ENCODE measurements at regions not wholly inside any gene's neighbourhood (a gene's known extent, or its start where the extent isn't known, plus 50 kb on each side); places are given as distances from the start of the nearest gene placed in this dataset.
A peak's percentile ranks its signal among the peaks of the same experiment; 100 is the strongest.

- no peak for DNase-seq (ENCODE audit: extremely low spot score)
- no peak for TF ChIP-seq FOXM1 (IDR thresholded peaks at IDR 0.05; ENCODE audit: borderline replicate concordance)
- no peak for TF ChIP-seq FOXK2 (IDR thresholded peaks at IDR 0.05)
- TF ChIP-seq LEF1 (IDR thresholded peaks at IDR 0.05; ENCODE audit: borderline replicate concordance): no peak
- POLR2A ChIA-PET: no interaction called here
- CTCF ChIA-PET: interaction anchor here (0.7 kb wide), 1 partner anchor 109 kb away, joined by 4 read pairs; no protein-coding TSS in a partner anchor
Observed at GRCh38 chr10:121369616-121370015, 228.6 kb downstream of the FGFR2 start.

- no peak for DNase-seq (ENCODE audit: extremely low spot score)
- ChIA-PET POLR2A (no interaction called here), CTCF (no interaction called here)
- TF ChIP-seq ELF4 (IDR thresholded peaks at IDR 0.05): no peak
- no peak for TF ChIP-seq CTBP1 (IDR thresholded peaks at IDR 0.05; ENCODE audit: borderline replicate concordance)
- no peak for TF ChIP-seq FOXK2 (IDR thresholded peaks at IDR 0.05)
Observed at GRCh38 chr10:121371836-121372235, 226.4 kb downstream of the FGFR2 start.

- CTCF ChIA-PET: no interaction called here
- DNase-seq (ENCODE audit: extremely low spot score): no peak
- no peak for TF ChIP-seq L3MBTL2 (conservative IDR thresholded peaks at IDR 0.05)
- no peak for TF ChIP-seq PKNOX1 (IDR thresholded peaks at IDR 0.05)
- no peak for TF ChIP-seq CTBP1 (IDR thresholded peaks at IDR 0.05; ENCODE audit: borderline replicate concordance)
- no peak for TF ChIP-seq ARNT (IDR thresholded peaks at IDR 0.05)
- no peak for TF ChIP-seq SUZ12 (IDR thresholded peaks at IDR 0.05)
- TF ChIP-seq HDGF (IDR thresholded peaks at IDR 0.05; ENCODE audit: borderline replicate concordance): no peak
- no peak for TF ChIP-seq FOXM1 (IDR thresholded peaks at IDR 0.05; ENCODE audit: borderline replicate concordance)
- TF ChIP-seq SP1 (IDR thresholded peaks at IDR 0.05): no peak
- no peak for TF ChIP-seq NFRKB (IDR thresholded peaks at IDR 0.05)
- TF ChIP-seq LEF1 (IDR thresholded peaks at IDR 0.05; ENCODE audit: borderline replicate concordance): no peak
- TF ChIP-seq BHLHE40 (IDR thresholded peaks at IDR 0.05; ENCODE audit: borderline replicate concordance): no peak
- TF ChIP-seq ZNF384 (IDR thresholded peaks at IDR 0.05): no peak
- TF ChIP-seq FOXA1 (IDR thresholded peaks at IDR 0.05): no peak
- TF ChIP-seq TARDBP (IDR thresholded peaks at IDR 0.05): no peak
- POLR2A ChIA-PET: no interaction called here
Observed at GRCh38 chr10:121373411-121373810, 224.8 kb downstream of the FGFR2 start.

GRCh38 chr10:121374121-121374520, 224.1 kb downstream of the FGFR2 start:
- CTCF ChIA-PET: no interaction called here
- no peak for TF ChIP-seq ELF4 (IDR thresholded peaks at IDR 0.05)
- TF ChIP-seq NFRKB (IDR thresholded peaks at IDR 0.05): no peak
- TF ChIP-seq FOXK2 (IDR thresholded peaks at IDR 0.05): no peak
- no peak for TF ChIP-seq FOXA1 (IDR thresholded peaks at IDR 0.05)
- TF ChIP-seq ARNT (IDR thresholded peaks at IDR 0.05): no peak
- TF ChIP-seq CTBP1 (IDR thresholded peaks at IDR 0.05; ENCODE audit: borderline replicate concordance): no peak
- no peak for TF ChIP-seq L3MBTL2 (conservative IDR thresholded peaks at IDR 0.05)
- no peak for TF ChIP-seq BHLHE40 (IDR thresholded peaks at IDR 0.05; ENCODE audit: borderline replicate concordance)
- TF ChIP-seq PKNOX1 (IDR thresholded peaks at IDR 0.05): no peak
- TF ChIP-seq SP1 (IDR thresholded peaks at IDR 0.05): no peak
- TF ChIP-seq SUZ12 (IDR thresholded peaks at IDR 0.05): no peak
- TF ChIP-seq ZNF384 (IDR thresholded peaks at IDR 0.05): no peak
- POLR2A ChIA-PET: no interaction called here
- DNase-seq (ENCODE audit: extremely low spot score): no peak

- DNase-seq (ENCODE audit: extremely low spot score): no peak
- ChIA-PET POLR2A (no interaction called here), CTCF (no interaction called here)
- TF ChIP-seq TARDBP (IDR thresholded peaks at IDR 0.05): no peak
- TF ChIP-seq ARNT (IDR thresholded peaks at IDR 0.05): no peak
- peak; percentile 35 for TF ChIP-seq PKNOX1 (IDR thresholded peaks at IDR 0.05)
- no peak for TF ChIP-seq SUZ12 (IDR thresholded peaks at IDR 0.05)
- TF ChIP-seq FOXK2 (IDR thresholded peaks at IDR 0.05): no peak
Observed at GRCh38 chr10:121375172-121375571, 223.1 kb downstream of the FGFR2 start.

- ChIA-PET POLR2A (no interaction called here), CTCF (no interaction called here)
- no peak for DNase-seq (ENCODE audit: extremely low spot score)
- TF ChIP-seq SUZ12 (IDR thresholded peaks at IDR 0.05): no peak
- no peak for TF ChIP-seq NFRKB (IDR thresholded peaks at IDR 0.05)
- TF ChIP-seq FOXM1 (IDR thresholded peaks at IDR 0.05; ENCODE audit: borderline replicate concordance): no peak
- TF ChIP-seq HDGF (IDR thresholded peaks at IDR 0.05; ENCODE audit: borderline replicate concordance): no peak
- no peak for TF ChIP-seq SP1 (IDR thresholded peaks at IDR 0.05)
Observed at GRCh38 chr10:121378251-121378801, 219.9 kb downstream of the FGFR2 start.

GRCh38 chr10:121379013-121379412, 219.2 kb downstream of the FGFR2 start:
- ChIA-PET CTCF (no interaction called here), POLR2A (no interaction called here)
- TF ChIP-seq FOXA1 (IDR thresholded peaks at IDR 0.05): no peak
- no peak for TF ChIP-seq ZNF384 (IDR thresholded peaks at IDR 0.05)
- TF ChIP-seq ELF4 (IDR thresholded peaks at IDR 0.05): no peak
- TF ChIP-seq ARNT (IDR thresholded peaks at IDR 0.05): no peak
- no peak for TF ChIP-seq FOXM1 (IDR thresholded peaks at IDR 0.05; ENCODE audit: borderline replicate concordance)
- no peak for TF ChIP-seq LEF1 (IDR thresholded peaks at IDR 0.05; ENCODE audit: borderline replicate concordance)
- no peak for TF ChIP-seq PKNOX1 (IDR thresholded peaks at IDR 0.05)
- DNase-seq (ENCODE audit: extremely low spot score): no peak

Measured in HEK293T (cell line).